Activated T-cell treated with anti-CD3 and anti-CD28 coated beads for 1 hour (primary cell): ENCODE measurements at regions not wholly inside any gene's neighbourhood (a gene's known extent, or its start where the extent isn't known, plus 50 kb on each side); places are given as distances from the start of the nearest gene placed in this dataset.
"Not testable (repeated sequence)": the region's sequence is repeated elsewhere in the genome, so short reads cannot be mapped to it uniquely, and the experiment has no call there.

Experiments used
- DNase-seq: peaks from one replicate; pipeline ENCODE4 v3.0.0-alpha.2; 2020; ENCODE audit warnings: low read depth

DNA sequence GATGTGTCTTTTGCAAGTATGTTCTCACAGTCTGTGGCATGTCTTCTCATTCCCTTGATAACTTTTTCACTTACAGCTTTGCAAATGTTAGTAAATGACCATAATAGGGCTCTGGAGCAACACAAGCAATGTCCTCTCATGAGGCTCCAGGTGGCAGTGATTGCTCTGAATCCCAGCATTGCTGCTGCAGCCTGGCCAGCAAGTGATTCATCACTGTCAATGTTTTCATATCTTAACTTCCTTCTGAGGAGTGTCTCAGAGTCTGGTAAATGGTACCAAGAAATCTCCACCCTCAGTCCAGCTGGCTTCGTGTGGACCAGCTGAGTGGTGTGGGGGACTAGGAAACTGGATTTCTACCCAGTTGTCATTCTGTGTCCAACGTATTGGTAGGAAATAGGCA lies 139.6 kb downstream of the MYLK4 start:
- no peak for DNase-seq

DNA sequence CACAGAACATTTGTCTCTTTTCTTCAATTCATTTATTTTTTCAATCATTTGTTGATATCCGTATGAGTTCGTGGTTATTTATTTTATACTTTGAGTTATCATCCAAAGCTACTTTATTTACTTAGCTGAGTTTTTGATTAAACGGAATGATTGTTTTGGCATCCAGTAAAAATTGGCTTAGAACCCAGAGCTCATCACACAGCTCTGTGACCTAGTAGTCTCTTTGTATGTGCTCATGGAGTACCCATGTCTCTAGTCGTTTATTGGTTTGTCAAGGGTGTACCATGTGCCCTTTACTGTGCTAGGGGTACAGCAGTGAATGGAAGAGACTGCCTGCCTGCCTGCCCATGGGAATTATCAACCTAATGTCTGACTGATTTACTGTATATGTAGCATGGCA lies 142.2 kb downstream of the MYLK4 start:
- DNase-seq: no peak

DNA sequence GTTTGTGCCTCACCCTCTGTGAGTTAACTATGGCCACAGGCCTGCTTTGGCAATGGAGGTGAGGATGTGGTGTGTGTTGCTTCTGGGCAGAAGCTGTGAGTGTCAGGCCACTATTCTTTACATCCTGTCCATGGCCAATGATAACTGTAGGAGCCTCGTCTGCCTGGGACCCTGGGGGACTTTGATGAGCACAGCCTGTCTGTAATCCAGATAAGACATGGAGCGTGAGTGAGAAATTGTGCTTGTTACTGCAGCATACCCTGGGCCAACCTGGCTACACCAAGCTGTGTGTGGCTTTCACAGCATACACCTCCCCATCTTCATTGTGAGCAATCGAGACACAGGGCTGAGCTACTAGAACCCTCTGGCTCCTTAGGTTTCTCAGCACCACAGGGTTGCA lies 150.4 kb downstream of the MYLK4 start:
- DNase-seq: no peak

DNA sequence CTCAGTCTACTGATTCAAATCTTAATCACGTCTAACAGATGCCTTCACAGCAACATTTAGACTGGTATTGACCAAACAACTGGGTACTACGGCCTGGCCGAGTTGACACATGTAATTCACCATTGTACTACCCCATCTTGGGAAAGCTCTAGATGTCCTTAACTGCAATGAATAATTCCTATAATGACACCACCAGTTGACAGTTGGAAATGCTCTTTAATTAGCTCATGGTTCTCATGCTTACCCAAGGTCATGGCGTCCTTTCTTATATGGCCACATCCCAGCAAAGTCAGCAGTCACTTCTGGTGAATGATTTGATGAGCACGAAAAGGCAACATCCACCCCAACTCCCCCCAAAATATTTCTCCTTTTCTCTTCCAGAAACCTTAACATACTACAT lies 150.9 kb downstream of the MYLK4 start:
- DNase-seq: no peak

DNA sequence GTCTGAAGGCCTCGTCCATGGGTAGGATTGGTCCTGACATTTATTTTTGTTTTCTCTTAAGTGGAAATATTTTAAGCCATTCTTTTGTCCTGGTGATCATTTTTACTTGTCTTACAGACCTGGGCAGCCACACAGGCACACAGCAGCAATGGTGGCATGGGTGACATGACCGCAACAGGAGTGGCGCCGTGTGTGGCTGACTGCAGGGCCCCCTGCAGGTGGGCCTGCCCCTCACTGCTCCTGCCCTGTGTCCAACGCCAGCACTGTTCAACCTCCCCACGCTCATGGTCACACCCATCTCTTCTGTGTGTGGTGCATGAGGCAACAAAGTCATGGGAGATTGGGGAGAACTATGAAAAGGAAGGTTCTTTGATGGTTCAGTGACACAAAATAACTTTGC lies 151.9 kb downstream of the MYLK4 start:
- no peak for DNase-seq

DNA sequence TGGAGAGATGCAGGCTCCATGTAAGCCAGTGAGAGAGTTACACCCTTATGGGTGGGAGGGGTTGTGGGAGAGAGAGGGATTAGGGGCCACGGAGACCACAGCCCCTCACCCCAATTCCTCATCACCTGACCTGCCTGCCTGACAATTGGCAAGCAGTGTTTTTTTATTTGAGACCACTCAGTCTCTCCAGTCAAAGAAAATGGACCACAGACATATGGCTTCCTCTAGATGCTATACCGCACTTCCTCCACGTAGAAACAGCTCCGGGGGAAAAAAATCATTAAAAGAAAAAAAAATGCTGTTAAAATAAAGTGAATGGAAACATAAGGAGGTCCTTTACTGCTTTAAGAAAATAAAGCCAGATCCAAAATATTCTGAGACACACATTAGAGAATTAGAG lies 152.7 kb downstream of the MYLK4 start:
- DNase-seq: no peak

DNA sequence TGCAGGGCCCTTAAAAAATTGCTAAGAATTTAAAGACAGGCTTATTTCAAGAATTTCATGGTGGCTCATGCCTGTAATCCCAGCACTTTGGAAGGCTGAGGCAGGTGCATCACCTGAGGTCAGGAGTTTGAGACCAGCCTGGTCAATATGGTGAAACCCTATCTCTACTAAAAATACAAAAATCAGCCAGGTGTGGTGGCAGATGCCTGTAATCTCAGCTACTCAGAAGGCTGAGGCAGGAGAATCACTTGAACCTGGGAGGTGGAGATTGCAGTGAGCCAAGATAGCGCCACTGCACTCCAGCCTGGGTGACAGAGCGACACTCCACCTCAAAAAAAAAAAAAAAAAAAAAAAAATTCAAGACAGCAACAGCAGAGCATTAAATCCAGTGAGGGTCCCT lies 153.3 kb downstream of the MYLK4 start:
- DNase-seq: not testable (repeated sequence)

DNA sequence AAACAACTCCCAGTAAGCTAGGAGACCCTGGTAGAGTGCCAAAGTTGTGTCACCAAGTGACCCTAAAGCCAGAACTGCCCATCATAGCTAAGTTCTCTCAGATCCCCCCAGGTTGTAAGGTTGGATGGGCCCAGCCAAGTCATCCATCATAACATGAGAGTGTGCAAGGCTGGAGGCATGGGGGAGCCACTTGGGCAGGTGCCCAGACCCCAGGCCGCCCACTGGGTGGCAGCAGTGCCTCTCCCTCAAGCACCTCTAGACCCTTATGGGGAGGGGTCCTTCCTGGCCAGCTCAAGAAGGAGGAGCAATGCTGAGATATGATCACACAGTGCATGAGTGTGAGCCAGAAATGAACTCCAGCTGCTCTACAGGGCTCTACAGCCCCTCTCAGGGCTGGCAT lies 154.5 kb downstream of the MYLK4 start:
- DNase-seq: no peak

DNA sequence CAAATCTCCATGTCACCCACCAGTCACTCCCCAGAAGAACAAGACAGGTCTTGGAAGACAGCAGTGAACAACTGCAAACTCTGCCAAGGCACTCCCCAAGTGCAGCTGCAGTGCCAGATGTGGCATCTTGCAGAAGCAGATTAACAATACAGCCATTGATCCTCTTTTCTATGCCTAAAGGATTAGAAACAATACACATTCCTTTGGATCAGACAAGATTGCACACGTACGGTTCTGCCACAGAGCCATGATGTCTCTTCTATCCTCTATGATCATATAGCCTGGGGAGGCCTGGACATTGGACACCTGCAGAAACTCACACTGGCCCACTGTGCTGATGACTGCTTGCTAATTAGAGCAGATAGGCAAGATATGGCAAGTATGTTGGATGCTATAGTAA lies 155.9 kb downstream of the MYLK4 start:
- DNase-seq: no peak

DNA sequence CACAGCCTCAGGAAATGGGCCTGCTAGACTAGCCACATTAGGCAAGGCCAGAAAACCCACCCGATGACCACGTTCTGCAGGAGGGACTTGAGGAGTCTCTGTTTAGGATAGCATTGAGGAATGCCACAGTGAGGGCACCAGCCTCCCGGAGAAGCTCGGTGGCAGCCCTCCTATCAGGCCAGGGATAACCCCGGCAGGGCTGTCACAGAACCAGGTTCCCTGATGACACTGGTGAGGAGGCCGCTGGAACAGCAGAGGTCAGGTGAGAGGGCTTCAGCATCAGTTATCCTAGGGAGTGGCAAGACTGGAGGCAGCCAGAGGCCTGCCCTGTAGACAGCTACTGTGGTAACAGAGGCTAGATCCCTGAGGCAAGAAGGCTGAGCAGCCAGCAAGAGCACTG lies 157.6 kb downstream of the MYLK4 start:
- DNase-seq: no peak

DNA sequence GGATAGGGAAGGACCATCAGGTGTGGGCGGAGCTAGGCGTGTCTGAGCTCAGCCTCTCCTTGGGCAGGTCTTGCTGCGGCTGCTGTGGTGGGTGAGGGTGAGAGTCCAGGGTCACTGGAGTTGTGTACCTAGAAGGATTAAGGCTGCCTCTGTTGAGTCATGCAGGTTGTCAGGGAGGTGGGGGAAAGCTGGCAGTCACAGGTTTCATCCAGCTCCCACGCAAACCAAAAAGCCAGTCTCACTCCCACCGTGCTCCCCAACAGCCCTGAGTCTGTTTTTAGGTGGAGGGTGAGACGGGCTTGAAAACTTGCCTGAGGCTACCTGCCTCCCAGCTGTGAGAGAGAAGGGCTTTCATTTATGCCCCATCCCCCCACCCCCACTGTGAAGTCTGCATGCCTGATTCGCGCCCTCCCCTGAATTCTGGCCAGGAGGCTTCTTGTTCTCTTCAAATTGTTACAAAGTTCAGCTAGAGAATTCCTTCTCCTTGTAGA lies 161.5 kb downstream of the MYLK4 start:
- no peak for DNase-seq

DNA sequence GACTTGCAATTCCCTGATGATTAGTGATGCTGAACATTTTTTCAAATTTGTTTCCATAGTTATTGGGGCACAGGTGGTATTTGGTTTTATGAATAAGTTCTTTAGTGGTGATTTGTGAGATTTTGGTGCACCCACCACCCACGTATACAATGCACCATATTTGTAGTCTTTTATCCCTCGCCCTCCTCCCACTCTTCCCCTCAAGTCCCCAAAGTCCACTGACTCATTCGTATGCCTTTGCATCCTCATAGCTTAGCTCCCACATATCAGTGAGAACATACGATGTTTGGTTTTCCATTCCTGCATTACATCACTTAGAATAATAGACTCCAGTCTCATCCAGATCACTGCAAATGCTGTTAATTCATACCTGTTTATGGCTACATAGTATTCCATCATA lies 167.3 kb downstream of the MYLK4 start:
- no peak for DNase-seq

DNA sequence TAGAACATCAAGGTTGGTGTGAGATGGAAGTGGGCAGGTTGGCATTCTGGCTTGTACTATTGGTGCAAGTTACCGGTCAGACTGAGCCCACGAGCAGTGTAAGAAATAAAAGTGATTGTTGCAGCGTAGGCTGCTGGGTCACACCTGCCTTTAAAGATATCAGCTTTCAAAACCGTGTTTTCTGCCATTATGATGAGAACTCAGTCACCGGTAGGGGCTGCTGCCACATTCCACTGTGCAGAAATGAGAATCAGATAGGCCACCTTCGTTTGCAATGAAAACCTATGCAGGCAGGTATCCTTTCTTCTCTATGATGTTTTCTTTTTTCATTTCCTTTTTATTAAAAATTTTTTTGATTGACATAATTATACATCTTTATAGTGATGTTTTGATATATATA lies 168.5 kb downstream of the MYLK4 start:
- DNase-seq: no peak

DNA sequence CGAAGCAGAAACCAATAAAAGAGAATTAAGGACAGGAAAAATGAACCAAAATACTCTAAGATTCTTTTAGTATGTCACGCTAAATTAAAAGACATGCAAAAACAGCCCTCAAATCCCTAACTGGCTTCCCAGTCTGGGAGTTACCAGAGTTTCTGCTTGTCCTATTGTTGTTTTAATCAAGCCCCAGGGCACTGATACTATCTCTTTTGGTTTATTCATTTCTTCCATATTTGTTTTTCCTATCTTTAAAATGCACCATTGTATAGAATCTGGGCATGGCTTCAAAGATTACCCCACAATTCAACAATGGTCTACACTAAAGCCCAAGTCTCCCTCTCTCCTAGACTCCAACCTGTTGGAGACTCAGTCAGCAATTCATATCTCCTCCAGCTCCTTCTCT lies 169.1 kb downstream of the MYLK4 start:
- no peak for DNase-seq

DNA sequence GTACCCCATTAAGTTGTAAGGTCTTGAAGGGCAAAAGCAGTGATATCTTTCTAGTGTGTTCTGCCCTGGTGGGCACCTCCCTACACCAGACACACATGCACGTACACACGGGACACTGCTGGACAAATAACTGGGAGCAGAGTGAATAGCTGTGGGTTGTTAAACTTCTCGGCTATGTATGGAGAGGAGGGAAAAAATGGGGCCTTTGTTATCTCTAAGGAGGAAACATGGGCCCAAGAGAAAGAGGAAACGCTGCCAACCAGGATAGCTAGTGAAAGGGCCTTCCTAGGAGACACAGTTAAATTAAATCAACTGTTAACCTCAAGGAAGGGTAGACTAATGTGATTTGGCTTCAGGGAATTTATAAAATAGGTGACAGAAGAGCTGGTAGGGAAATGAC lies 169.7 kb downstream of the MYLK4 start:
- DNase-seq: no peak

DNA sequence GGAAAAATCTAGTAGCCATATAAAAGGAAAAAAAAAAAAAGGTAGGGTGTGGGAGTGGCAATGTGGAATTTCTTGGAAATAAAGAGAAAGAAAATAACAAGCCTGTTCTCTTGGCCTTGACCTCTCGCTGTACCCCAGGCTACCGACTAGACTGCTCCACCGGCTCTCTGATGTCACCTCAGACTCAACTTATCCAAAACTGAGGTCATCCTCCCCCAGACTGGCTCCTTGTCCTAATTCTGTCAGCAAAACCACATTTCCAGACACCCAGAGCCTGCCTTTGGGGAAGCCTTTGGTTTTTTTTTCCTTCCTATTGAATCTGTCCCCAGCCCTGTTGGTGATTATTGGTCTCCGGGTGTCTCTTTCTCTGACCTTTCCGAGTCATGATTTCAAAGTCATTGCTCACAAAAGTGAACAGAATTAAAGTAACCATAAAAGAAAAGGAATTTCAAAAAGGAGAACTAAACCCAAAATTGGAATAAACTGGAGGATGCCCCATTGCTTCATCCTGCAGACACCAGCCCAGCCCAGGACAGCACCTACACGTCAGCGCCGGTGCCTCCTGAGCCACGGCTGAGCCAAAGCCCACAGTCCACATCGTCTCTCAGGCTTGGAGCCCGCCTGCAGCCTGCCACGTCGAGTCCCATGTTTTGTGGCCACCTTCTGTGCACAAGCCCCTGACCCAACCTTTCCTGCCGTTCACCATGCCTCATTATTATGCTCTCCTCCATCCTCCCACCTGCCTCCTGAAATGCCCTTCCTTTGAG lies 170.7 kb downstream of the MYLK4 start:
- no peak for DNase-seq

DNA sequence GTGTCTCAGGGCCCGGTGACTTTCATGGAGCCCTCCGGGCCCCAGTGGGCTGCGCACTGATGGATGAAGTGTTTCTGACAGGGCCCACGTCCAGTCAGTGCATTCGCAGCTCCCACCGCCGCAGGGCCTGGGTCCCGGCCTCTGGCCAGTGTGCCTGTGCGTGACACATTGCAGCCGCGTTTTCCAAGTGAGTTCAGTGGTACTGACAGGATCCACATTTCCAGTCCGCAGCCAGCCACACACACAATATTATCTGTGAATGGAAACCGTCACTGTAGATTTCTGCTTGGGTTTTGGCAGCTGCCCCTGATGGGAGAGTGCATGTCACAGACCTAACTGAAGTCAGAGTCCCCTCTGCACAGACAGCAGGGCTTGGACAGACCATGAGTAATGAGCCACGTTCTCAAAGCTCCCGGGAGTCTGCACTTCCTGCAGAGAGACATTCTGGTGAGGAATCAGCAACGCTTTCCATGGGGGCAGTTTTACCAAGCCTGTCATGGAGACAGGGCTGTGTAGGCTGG lies 171.4 kb downstream of the MYLK4 start:
- no peak for DNase-seq

DNA sequence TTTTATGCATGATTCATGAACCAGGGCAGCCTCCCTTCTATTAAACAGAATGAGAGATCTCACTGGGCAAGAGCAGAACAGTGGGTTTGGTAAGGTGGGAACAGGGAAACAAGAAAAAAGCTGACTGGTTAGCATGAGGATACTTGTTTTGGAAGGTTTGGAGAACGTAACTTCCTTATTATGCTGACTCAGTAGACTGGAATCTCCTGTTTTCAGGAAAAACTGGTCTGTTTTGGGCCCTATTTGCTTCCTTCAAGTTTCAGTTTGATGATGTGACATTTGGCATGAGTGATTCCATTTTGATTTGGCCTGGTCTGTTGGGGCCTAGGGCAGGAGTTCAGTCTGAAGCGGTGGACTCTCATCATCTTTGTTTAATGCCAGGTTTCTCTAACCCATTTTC lies 172.0 kb downstream of the MYLK4 start:
- no peak for DNase-seq

DNA sequence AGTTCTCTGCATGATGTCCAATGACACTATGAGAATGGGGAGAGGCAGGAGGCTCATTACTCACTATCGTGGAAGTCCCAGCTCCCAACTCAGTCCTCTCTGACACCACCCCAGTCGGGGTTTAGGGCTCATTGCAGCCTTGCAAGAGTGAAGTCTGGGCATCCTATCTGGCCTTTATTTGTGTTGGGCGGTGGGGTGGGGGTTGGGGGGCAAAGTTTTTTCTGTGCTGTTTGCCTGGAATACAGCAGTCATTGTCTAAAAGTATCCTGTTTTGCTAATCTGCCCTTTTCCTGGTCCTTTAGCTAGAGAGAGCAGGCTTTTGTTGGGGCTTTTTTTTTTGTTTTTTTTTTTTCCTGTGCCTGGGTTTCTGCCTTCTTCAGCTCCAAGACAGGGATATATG lies 174.2 kb downstream of the MYLK4 start:
- DNase-seq: no peak

DNA sequence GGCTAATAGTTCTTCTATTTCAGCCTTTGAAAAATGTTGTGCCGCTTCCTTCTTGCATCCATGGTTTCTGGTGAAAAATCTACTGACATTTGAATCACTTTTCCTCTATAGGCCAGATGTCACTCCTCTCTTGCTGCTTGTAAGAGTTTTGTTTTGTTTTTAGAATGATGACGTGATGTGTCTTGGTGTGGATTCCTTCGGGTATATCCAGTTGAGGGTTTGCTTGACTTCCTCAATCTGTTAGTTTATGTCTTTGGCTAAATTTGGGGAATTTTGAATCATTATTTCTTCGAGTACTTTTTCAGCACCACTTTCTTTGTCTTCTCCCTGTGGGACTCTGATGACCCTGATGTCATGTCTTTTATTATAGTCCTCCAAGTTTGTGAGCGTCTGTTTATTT lies 175.5 kb downstream of the MYLK4 start:
- DNase-seq: no peak

DNA sequence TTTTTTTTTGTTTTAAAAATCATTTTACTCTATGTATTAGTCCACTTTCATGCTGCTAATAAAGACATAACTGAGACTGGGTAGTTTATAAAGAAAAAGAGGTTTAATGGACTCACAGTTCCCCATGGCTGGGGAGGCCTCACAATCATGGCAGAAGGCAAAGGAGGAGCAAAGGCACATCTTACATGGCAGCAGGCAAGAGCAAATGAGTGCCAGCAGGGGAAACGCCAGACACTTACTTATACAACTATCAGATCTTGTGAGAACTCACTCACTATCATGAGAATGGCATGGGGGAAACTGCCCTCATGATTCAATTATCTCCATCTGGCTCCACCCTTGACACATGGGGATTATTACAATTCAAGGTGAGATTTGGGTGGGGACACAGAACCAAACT lies 181.3 kb downstream of the MYLK4 start:
- not testable (repeated sequence) for DNase-seq

DNA sequence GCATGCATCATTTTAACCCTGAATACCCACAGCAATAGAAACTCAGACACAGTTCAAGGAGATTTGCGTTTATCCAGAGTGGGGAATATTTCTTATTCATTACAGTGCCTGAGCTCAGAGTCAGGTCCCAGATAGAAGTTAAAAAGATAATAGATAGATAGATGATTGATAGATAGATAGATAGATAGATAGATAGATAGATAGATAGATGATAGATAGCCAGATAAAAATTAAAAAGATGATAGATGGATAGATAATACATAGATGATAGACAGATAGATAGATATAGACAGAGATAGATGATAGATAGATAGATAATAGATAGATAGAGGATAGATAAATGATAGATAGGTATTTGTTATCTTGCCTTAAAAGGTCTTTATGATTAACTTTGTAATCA lies 184.7 kb downstream of the MYLK4 start:
- no peak for DNase-seq

DNA sequence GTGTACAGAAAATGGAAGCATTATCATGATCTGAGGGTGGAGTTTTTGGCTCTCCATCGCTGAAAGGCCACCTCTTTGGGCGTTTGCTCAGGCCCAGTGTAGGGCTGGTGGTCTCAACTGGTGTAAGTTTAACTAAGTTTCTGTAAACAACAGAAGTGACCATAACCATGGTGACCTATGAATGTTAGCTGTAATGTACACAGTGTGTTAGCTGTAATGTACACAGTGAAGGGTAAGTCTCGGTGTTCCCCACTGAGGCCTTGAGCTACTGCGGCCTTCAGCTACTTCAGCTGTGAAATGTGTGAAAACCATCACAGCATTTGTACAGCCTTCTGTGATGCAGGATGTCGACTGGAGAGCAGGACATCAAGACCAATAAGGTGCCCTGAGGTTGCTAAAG lies 185.2 kb downstream of the MYLK4 start:
- DNase-seq: no peak

DNA sequence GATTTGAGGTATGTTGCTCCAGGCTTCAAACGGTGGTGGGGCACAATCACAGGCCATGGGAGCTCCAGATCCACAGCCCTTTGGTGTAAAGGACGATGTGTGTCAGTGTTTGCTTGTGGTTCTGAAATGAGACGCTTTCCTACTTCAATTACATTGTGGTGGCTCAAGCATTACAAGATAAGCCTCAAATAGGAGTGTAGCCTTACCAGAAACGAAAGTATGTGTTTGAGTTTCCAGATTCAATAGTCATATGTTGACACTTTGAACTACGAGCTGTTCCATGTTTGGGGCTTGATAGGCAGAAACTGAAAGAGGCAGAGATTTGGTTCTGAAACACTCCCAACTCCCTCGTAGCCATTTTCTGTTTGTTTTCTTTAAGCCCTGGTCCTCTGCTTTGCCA lies 187.1 kb downstream of the MYLK4 start:
- DNase-seq: no peak
